GM18526 (cell line): ENCODE measurements at regions not wholly inside any gene's neighbourhood (a gene's known extent, or its start where the extent isn't known, plus 50 kb on each side); places are given as distances from the start of the nearest gene placed in this dataset.

Source experiments
- POLR2A ChIP-seq: IDR thresholded peaks from 3 replicates; pipeline ENCODE4 v1.6.1; 2011; ENCODE audit not compliant: insufficient read length; ENCODE audit errors: extremely low read depth

DNA sequence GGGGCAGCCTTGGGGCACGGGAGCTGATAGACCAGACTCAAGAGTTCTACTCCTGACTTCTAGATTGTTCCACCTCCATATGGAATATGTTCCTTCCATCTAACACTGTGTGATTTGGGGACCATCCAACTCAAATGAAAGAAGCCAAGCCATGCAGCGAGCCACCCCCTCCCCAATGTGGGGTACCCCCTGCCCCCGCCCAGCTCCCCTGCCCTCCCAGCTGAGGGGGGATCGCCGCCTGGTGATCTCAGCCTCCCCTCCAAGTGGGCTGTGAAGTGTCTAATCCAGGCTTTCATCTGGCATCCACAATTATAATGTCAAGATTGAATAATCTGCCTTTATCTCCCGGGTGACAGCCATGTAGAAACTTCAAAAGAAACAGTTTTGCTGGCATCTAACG lies 246.1 kb downstream of the RPS24 start:
- TF ChIP-seq POLR2A, result no peak

- TF ChIP-seq POLR2A, result no peak
Observed at GRCh38 chr10:78280604-78281003, 246.9 kb downstream of the RPS24 start.

DNA sequence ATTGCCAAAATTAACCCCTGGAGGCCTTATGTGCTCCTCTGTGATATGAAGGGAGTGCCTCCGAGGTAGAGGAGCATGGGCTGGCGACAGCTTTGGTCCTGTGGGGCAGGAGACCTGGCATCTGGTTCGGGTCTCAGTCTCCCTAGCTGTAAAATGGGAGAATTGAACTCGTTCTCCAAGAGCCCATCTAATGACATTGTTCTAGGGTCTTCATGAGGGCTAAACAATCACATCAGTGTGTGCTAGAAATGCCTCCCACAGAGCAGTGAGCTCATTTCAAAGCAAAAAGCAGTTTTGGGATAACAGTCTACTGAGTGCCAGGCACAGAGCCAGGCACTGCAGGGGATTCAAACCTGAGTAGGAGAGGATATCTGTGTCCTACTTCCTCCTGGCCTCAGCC lies 248.0 kb downstream of the RPS24 start:
- no peak for TF ChIP-seq POLR2A

DNA sequence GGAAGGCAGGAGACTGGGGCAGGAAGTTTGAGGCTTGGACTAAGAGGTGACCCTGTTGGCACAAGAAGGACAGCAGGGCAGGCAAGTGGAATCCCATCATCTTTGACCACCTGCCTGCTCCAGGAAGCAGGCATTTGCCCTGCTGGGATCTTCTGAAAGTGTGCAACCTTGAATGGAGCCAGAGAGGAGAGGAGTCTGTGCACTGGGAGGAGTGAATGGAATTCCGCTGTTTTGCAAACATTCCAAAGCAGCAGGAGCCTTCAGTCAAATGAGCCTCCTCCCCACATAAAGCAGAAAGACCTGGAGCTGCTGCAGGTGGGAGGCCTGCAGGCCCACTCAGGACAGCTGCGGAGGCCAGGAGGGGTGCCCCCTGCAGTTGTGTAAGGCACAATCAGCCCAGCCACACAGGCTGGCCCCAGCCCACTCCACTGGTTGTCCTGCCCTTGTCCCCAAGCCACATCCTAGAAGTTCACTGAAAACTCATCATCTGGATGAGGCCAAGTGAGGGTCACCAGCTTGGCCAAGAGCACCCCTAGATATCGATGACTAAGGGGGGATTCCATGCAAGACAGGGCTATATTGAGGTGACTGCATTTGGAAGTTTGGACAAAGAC lies 249.5 kb downstream of the RPS24 start:
- TF ChIP-seq POLR2A, result no peak

DNA sequence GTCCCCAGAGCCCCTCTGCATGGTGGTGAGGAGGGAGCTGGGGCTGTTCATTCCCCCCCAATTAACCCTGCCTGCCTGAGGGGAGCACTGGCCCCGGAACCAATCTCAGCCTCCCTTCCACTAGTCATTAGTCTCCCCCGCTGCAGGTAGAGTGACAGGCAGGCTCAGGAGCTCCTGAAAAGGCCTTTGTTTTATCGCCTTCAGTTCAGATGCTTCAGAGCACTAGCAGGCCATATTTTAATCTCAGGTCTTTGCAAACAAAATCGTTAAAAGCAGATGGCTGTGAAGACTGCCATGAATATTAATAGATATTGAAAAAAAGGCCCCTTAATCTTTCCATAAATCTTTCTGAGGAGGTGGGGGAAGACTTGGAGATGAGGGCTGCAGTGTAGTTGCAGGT lies 250.7 kb downstream of the RPS24 start:
- no peak for TF ChIP-seq POLR2A

DNA sequence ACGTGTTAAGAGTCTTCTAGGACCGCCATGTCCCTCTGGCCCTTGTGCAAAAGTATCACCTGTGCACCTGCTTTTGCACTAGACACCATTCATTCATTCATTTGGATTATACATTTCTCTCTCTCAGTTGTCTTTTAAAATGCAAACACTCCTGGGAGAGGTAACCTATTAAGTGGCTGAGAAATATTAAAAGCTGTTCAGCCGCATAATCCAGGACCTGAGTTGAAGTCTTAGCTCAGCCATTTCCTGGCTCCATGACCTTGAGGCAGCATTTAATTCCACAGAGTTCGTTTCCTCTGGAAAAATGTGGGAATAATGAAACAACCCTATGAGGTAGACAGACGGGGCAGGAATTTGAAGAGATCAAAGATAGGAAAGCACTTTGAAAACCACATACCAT lies 251.6 kb downstream of the RPS24 start:
- TF ChIP-seq POLR2A, result no peak

GRCh38 chr10:78286186-78286585 lies 252.5 kb downstream of the RPS24 start:
- TF ChIP-seq POLR2A, result no peak

- no peak for TF ChIP-seq POLR2A
Observed at GRCh38 chr10:78286668-78287067, 253.0 kb downstream of the RPS24 start.

DNA sequence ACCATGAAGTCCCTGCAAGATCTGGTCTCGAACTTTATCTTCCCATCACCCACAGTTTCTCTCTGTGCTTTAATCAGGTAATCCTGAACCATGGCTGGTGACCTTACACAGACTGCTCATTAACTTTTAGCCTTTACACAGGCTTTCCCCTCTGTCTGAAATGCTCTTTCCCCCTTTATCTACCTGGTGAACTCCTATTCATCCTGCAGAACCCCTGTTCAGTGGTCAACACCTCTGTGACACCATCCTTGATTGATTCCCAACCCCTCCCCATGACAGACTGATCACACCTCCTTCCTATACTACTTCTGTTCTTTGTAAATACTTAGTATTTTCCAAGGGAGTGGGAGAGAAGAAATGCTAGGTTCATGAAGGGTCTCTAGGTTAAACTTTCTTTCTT lies 254.0 kb downstream of the RPS24 start:
- TF ChIP-seq POLR2A, result no peak

DNA sequence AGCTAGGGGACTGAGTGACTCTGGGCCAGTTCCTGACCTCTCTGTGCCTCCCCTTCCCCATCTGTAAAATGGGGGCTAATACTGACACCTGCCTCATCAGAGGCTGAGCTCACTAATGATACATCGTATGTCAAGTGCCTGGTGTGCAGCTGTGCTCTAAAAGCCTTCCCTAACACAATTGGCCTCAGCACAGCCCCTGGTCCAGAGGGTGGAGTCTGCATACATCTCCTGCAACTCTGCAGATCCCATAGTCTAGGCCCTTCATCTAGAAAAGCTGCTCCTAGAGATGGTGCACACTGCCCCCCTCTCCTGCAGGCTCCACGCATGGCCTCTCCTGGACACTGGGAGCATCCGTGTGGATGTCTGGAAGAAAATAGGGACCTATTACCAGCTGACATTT lies 255.0 kb downstream of the RPS24 start:
- TF ChIP-seq POLR2A, result no peak

- TF ChIP-seq POLR2A, result no peak
Observed at GRCh38 chr10:78290131-78290750, 256.6 kb downstream of the RPS24 start.

- no peak for TF ChIP-seq POLR2A
Observed at GRCh38 chr10:78291722-78292121, 258.1 kb downstream of the RPS24 start.

- TF ChIP-seq POLR2A, result no peak
Observed at GRCh38 chr10:78292250-78292981, 258.8 kb downstream of the RPS24 start.

DNA sequence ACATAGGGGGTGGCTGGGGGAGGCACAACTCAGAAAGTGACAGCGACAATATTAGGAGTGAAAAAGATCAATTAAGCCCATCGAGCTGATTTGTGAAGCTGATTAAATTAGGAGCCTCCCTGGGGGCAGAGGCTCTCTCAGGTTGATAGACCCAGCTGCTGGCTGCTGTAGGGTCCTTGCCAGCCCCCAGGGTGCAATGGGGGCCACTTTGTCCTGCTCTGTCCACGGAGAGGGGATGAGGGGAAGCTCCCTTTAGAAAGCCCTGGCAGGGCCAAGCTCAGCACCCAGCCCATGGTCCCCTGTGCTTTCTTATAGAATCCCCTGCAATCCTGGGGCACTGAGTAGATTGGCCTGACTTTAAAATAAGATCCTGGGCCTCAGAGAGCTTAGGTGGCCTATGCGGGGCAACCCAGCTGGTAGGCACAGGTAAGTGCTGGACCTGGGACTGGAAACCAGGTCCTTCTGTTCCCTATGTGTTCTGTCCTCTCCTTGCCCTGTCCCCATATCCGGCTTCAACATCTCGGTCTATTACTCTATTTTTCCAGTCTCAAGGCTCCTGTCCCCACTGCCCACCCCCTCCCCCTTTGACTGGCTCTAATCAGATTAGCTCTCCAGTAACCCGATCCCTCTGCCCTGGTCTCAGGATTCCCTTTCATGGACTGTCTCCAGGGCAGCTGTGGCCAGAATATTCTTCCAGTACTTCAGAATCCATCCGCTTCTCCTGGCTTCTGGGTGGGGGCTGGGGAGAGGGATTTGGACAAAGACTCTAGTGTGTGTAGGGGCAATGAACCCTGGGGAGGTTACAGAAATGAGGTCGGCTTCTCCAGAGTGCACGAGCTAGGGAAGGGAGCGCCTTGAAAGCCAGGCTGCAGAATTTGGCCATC lies 259.6 kb downstream of the RPS24 start:
- TF ChIP-seq POLR2A, result no peak

GRCh38 chr10:78295242-78295641 lies 261.6 kb downstream of the RPS24 start:
- TF ChIP-seq POLR2A, result no peak
